NCI-H446 (cell line): ENCODE measurements at regions not wholly inside any gene's neighbourhood (a gene's known extent, or its start where the extent isn't known, plus 50 kb on each side); places are given as distances from the start of the nearest gene placed in this dataset.

Experiments used
- DNase-seq, 2 experiments: peaks; one replicate each; lab custom pipeline; 2025; lab: John Stamatoyannopoulos, UW

DNA sequence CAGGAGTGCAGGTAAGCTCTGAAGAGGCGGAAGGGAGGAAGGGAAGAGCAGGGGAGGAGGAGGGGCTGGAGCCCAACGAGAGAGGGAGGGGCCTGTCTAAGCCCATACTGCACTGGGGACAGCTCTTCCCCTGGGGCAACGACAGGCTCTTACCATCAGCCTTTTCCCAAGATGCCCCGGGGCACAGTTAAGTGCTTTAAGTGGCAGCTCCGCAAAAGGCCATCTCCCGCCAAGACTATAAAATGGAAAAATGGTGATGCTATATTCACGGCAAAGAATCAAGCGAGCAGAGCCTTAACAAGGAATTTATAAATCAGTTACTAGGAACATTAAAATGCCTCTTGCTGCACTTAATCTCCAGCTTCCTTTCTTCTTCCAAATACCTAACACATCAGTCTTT lies 110.2 kb upstream of the NLRP1 start:
- no peak for DNase-seq

DNA sequence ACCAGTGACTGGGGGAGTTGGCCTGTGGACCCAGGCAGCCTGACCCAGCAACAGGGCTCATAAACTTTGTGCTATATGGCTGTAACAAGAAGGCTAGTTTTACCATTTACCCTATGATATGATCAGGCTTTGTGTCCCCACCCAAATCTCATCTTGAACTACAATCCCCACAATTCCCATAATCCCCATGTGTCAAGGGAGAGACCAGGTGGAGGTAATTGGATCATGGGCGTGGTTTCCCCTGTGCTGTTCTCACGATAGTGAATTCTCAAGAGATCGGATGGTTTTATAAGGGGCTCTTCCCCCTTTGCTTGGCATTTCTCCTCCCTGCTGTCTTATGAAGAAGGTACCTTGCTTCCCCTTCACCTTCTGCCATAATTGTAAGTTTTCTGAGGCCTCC lies 111.2 kb upstream of the NLRP1 start:
- DNase-seq, result no peak

DNA sequence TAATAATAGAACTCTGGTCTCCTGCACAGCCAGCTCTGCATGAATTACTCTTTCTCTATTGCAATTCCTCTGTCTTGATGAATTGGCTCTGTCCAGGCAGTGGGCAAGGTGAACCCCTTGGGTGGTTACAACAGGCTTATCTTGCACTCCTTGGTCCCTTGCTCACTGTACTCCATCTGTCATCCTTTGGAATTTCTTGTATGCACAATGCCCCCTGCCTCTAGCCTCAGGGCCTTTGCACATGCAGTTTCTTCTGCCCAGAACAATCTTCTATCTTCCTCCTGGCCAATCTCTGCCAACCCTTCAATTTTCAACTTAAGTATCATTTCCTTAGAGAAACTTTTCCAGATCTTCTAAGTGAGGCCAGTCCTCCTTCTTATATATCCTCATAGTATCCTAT lies 114.7 kb upstream of the NLRP1 start:
- no peak for DNase-seq

DNA sequence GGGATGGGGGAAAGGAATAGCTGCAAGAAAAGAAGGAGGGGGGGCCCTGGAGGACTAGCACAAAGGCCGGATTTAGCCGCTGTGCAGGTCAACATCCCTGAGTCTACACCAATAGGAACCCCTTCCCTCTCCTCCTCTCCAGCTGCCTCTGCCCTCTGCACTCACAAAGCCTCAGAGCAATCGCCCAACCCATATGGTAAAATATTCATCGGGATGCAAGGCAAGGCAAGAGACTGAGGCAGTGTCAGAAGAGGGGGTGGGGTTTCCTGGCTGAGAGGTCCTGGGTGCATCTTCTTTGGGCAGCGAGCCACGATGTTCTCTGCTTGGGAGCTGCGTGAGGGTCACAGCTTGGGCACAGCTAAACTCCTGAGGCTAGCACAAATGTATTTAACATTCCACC lies 115.5 kb upstream of the NLRP1 start:
- DNase-seq, result no peak

DNA sequence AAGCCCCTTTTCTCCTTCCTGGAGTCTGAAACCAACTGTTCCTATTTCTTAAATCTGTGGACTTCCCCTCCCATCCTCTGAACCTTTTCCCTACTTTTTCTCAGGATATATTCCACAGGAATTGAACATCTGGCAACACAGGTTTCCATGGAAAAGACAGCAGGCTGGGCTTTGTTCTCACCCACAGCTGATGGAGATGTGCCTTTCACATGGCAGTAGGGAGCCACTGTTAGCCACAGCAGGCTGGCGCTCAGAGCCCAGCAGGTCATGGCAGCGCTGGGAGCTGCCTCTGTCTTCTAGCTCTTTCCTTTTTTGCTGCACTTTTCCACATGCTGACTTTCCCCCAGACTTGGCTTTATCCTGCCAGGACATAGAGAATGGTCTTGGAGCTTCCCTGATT lies 116.4 kb upstream of the NLRP1 start:
- DNase-seq, result no peak

DNA sequence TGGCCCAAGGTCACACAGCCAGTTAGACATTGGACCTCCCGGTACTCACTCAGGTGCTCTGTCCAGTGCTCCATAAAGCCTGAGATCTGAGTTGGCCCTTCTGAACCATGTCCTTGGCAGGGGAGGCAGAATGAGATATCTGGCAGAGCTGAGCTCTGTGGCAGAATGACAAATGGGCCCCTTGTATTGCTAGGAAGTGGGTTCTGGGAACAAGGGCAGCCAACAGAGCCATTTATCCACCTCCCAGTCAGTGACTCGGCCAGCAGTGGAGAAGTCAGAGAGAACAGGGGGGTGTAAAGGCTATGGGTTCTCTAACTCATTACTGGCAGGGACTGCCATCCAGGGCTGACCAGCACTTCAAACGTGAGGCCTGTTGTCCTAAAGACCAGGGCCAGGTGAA lies 117.1 kb upstream of the NLRP1 start:
- DNase-seq, result no peak

DNA sequence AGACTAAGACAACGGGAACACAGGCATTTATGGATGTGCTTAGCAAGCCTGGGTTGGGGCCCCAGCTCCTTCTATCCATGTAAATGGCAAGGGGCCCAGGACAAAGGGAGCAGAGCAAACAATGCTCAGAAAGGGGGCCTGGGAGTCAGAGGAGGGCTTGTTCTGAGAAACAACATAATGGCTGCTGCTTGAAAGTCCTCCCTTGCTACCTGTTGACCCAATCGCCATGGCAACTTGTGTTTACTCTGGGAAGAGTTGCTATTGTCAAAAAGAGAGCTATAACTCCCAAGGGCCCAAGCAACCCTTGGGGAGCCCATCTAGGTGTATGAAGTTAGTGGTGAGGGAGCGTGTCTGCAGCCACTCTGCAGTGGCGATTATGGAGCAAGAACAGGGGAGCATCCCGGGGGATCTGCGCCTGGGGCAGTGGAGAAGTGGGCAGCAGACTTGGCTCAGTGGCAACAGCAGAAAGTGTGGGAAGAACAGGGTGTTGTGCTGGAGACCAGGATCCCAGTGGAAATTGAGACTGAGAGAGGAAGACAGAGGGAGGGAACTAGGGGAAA lies 118.7 kb upstream of the NLRP1 start:
- DNase-seq, result no peak

DNA sequence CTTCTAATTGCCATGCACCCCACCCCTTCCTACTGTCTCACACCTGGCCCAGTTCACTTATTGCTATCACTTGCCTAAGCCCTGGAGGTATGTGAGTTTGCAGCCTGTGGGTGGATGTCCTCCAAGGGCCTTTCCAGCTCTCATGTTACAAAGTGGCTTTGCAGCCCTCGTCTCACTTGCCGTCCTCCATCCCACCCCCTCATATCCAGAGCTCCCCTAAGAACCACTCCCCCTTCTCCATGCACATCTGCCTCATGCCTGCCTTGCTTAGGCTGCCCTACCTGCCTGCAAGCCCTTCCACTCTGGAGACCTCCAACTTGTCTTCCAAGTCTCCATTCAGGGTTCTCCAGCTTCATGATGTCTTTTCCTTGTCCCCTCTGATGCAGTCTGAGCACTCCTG lies 119.4 kb upstream of the NLRP1 start:
- DNase-seq, result no peak

DNA sequence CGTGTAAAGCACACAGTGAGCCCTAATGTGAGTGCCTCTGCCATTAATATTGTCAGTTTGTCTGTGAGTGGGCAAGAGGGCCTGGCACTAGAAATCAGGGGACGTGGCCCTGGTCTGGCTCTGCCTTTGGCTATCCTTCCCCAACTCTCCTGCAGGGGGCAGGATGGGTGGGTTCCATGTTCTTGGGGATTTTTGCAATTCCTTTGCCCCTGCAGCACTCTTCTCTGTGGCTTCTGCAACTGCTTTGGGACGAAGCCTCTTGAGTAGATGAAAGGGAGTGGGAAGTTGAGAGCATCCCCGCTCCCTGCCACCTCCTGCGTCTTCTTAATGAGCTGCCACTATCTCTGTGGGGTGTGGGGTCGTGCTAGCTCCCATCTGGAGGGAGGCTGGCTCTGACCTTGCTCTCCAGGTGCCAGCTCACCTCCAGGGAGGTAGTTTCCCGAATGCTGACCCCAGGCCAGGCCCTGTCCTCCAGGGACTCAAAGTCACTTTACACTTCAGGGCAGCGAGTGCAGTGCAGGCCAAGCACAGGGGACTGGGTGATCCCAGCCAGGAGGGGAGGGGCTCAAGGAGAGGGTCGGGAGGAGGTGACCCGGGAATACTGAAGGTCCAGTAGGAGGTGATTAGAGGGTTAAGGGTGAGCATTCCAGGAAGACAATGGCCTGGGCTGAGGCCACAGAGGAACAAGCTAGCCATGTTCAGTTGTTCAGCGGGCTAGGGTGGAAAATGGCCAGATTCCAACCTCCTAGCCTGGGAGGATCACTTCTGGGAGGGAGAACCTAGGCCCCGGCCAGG lies 121.0 kb upstream of the NLRP1 start:
- no peak for DNase-seq

DNA sequence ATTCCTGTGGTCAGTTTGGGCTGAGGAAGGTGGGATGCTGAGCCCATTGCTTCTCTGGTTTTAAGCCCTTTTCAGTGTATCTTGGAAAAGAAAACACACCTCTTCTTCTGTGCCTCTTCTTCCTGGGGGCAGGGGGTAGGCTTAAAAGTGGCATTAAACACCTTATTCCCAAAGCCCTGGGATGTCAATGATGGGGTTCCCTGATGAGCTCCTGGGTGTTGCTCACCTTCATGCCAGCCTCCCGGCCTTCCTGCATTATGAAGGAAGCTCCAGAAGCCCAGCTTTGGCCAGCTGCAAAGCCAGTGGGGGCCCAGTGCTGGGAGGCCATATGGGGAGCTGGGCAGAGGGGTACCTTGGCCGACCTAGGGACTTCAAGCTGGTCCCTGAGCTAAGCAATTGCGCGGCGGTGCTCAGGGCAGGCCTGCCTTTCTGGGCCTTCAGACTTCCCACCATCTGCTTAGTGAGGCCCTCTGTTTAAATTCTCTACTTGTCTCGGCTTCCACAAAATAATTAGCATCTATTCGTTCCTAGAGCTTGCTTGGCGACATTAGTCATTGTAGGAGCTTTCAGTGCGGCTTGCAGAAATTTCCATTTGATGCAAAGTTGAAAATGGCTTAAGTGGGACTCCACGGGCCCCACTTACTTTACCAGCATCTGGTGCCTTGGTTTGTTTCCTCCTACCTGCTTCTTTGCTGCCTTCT lies 121.7 kb upstream of the NLRP1 start:
- DNase-seq, result no peak

DNA sequence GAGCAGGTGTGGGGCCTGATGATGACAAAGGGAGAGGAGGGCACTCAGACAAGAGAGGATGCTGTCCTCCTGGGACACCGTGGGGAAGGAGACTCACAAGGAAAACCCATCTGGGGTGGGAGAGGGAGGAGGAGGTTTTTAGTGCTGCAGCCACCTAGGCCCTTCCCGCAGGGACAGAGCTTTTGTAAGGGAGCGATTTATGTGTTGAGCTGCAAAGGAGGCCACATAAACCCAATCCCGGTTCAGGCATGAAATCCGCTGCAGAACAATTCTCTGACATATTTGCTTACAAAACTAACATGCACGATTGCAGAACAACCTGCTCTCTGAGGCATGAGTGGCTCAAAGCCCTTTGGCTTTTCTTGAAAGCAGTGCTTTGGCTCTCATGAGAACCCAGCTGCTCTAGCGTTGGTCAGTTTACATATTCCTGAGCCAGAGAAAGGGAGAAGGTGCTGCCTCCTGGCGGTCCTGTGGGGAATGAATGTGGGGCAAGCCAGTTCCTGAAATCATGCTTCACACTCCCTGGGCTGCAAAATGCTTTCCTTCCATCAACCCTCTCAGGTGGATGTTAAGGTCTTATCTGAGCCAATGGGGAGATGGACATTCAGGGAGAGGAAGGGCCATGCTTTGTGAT lies 122.4 kb upstream of the NLRP1 start:
- peak; percentile 8 to 66 for DNase-seq

DNA sequence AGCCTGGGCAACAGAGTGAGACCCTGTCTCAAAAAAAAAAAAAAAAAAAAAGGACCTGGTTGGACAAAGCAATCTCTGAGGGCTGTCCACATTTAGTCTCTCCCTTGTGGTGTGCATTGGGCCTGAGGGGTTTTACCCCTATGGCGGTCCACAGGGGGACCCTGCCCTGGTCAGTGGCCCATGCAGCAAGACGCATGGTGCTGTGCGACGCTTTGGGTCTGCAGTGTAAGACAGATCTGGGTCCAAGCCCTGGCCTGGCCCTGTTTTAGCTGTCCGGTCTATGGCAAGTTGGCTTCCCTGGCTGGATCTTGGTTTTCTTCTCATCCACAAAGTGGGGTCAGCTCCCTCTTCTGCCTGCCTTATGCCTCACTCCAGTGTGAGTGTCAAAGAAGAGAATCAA lies 123.2 kb upstream of the NLRP1 start:
- no peak for DNase-seq

DNA sequence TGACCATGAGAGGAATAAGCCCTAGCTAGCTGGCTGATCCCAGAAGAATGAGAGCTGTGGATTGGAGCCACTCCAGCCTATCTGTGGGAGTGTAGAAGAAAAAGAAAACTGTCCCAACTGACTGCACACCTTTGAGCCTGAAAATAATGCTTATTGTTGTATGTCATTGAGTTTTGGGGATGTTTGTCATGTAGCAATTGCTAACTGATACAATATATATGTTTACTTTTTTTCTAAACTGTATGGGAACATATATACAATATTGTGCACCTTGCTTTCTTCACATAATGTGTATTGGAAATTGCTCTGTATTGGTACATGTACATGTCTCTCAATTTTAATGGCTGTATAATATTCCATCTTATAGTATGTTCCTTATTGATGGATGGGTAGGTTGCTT lies 124.0 kb upstream of the NLRP1 start:
- no peak for DNase-seq

DNA sequence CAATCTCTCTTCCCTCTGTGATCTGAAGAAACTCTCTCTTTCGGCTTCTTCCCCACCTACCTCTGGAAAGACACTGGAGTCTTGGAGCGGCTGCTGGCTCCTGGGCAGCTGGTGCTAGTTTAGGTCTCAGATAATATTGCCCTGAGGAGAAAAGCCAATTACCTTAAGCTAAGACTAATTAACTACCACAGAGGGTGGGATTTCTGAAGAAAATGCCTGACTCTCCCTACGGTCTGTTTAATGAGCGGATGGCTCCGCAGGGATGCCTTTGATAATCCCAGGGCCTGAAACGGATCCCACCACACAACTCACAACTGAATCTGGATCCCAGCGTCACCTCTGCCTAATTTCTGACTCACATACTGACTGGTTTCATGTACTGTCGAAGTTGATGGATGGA lies 127.0 kb upstream of the NLRP1 start:
- no peak for DNase-seq

DNA sequence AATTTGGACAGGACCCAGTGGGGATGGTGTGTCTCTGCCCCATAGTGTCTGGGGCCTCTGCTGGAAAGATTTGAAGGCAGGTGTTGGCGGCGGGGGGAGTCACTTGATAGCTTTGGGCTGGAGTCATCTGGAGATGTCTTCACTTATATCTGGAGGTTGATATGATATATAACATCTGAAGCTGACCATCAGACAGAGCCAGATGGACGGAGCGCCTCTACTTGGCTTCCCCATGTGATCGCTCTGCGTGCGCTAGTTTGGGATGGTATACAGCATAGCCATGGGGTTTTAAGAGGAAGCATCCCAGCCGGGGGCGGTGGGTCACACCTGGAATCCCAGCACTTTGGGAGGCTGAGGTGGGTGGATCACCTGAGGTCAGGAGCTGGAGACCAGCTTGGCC lies 130.7 kb upstream of the NLRP1 start:
- DNase-seq, result no peak

DNA sequence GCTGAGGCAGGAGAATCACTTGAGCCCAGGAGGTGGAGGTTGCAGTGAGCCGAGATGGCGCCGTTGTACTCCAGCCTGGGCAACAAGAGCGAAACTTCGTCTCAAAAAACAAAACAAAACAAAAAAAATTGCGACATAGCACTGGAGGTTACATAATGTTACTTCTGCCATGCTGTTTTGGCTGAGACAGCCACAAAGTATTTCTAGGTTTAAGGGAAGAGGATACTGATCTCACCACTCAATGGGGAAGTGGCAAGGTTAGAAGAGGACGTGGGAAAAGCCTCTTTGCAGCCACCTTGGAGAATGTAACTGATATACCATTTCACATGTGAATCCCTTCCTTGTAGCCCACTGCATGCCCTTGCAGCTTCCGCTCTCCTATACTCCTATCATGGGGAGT lies 131.2 kb upstream of the NLRP1 start:
- no peak for DNase-seq

DNA sequence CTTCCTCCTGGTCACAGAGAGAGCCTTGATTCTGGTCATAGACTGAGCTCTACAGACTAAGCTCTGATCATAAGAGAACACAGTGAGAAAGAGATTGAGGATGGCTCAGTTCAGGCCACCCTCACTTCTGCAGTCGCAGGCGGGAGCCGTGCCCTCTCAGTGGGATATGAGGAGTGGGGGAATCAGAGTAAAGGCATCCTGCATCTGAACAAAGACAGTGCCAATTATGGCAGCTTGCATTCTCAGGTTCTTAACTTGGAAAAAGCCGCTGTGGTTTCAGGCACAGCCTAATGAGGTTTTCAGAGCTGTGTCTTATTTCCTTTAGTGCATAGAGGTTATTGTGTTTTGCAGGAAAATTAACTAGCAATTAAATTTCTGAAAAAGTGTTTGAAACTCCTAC lies 134.4 kb upstream of the NLRP1 start:
- no peak for DNase-seq

DNA sequence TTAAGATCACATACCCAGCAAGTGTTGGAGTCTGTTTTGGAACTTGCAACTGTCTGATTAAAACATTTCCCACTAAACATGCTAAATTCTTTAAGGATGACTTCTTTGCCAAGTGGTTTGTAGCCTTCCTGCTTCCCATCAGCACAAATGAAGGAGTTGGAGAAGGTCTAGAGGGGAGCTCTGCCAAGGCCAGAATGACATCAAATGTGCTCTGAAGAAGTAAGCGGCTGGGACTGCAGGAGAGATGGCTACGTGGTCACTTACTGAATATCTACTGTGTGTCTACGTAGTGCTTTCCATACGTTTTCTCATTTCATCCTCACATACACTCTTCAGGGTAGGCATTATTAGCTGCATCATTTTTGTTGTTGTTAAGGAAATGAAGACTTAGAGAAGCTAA lies 135.7 kb upstream of the NLRP1 start:
- DNase-seq, result no peak

DNA sequence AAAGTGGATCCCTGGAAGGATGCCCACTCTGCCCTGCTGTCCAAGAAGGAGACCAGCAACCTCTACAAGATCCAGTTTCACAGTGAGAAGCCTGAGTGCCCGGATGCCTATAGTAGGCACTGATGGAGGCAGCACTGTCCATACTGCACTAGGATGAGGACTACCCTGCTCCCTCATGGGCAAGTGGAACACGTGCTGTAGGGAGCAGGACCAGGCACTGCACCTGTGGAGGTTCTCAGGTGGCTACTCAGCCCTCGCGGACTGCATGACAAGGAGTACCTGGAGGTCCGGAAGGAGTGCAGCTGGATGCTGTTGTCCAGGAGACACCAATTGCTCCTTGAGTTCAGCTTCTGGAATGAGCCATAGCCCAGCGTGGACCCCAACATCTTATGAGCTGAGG lies 146.1 kb upstream of the NLRP1 start:
- DNase-seq, result no peak

DNA sequence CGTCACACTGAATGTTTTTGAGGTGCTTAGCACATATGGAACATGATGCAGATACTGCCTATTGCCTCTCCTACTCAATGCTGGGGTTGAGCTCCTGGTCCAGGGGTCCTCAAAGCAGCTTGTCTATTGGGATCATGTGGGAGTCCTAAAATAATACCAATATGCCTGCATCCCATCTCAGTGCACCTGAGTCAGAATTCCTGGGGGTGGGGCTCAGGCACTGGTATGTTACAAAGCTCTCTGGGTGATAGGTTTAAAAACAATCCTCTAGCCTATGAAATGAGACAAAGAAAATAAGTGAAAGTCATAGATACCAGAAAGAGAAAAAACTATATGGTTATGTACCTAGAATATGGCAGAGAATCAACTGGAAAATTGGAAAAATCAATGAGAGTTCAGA lies 156.6 kb upstream of the NLRP1 start:
- no peak for DNase-seq

DNA sequence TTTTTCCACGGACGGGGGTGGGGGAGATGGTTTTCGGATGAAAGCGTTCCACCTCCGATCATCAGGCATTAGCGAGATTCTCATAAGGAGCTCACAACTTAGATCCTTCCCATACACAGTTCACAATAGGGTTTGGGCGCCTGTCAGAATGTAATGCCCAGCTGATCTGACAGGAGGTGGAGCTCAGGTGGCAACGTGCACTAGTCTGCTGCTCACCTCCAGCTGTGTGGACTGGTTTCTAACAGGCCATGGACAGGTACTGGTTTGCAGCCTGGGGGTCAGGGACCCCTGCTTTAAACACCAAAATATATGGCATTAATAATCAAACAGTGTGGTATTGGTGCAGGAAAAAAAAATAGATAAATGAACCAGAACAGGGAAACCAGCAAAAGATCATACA lies 157.5 kb upstream of the NLRP1 start:
- DNase-seq, result no peak

DNA sequence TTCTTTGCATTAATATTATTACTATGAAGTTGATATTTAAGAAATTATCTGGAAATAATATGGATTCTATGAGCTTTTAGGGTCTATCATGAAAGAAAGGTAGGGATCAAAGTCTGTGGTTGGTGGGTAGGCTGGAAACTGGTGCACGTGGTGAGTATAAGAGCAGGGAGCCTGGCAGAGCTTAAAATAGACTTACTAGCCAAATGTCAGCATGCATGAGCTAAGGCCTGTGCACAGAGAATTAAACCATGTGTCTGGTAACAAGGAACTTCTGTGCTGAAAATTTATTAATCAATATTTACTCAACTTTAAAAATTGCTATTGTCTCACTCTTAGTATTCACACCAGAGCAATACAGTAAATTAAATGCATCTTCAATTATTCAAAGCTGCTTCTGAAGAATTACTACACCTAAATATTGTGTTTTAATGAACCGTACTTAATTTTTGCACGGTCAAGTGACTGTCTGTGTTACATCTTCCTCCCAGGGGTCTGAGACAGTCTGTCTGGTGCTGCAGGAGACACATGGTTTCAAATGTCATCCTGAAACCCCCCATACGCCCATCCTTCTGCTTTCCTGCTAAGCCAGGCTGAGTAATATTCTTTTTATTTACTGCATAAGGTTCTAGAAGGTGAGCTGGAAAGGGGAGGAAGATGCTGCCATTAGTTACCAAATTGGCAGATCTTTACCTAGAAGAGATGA lies 161.0 kb upstream of the NLRP1 start:
- peak in 1 of 2 experiments; percentile 52 for DNase-seq
